ENCODE measurements at regions not wholly inside any gene's neighbourhood (a gene's known extent, or its start where the extent isn't known, plus 50 kb on each side); places are given as distances from the start of the nearest gene placed in this dataset.
"Not testable (repeated sequence)": the region's sequence is repeated elsewhere in the genome, so short reads cannot be mapped to it uniquely, and the experiment has no call there.

DNA sequence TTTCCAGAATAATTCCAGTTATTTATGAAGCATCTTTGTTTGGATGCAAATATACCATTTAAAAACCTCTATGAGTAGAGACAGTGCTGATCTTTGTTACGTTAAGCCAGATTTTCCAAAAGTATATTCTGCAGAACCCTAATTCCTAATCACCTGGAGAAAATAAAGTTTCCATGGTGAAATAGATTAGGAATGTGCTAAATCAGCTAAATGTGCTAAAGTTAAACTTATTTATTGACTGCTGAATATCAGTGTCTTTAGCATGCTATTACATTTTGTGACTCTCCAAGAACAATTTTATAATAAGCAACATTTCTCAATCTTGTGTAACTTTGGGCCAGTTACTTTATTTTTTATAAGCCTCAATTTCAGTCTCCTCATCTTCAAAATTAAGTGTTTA lies 196.3 kb upstream of the NFIA start:
- no peak for DNase-seq

DNA sequence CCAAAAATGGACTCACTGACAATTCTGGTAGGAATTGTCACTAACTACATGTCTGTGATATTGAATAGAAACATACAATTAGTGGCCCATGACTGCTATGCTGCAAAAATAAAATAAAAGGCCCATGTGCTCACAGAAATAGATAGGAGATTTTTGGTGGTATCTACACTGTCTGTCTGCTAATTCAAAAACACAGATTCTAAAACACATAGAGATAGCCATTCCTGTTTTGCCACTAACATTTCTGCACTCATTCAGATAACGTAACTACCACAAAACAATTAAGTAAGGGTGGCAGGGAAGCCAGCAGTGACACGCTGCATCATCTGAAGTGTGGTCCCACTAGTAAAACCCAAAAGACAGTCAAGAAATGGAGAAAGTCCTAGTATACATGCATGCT lies 202.2 kb upstream of the NFIA start:
- no peak for DNase-seq

DNA sequence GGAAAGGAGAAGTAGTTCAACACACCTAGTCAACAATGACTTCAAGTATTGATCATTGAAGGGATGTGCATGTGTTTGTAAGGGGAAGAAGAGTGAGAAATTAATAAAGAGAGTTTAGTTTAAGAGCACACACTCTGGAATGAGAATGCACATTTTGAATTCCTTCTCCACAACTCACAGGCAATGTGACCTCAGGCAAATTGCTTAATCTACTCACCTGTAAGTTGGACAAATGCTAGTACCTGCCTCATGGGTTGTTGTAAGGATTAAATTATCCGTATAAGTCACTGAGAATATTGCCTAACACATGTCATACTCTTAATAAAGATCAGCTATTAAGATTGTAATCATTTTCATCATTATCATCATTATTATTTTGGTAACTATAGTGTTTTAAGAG lies 204.0 kb upstream of the NFIA start:
- DNase-seq = no peak

DNA sequence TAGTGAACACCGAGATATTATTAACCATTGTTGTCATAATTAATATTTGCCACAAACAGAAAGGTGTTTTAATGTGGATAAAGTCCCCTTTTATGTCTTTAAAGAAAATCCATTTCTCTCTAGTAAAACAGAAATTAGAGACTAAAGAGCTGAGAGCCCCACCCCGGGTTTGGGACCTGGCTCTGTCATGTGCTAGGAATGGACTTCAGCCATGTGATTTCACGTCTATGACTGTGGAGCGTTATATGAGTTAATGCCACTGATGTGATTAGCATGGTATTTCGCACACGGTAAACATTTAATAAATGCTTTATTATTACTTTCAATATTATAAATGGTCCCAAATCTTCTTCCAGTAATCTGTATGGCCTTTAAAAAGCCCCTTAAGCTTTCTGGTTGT lies 205.0 kb upstream of the NFIA start:
- DNase-seq = no peak

DNA sequence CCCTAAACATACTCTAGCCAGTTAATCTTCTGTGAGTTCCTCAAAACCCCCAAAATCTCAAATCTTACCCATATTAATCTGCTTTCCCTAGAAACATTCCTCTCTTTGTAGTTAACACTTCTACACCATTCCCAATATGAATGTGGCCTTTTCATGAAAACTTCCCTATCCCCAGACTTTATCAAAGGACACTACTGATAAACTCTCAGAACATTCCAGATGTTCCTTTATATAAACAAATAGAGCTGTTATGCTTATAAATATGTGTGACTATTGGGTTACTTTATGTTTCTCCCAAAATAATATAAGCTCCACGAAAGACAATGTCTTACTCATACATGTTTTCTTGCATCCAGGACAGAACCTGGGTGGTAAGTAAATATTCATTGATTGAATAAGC lies 205.4 kb upstream of the NFIA start:
- DNase-seq = no peak

DNA sequence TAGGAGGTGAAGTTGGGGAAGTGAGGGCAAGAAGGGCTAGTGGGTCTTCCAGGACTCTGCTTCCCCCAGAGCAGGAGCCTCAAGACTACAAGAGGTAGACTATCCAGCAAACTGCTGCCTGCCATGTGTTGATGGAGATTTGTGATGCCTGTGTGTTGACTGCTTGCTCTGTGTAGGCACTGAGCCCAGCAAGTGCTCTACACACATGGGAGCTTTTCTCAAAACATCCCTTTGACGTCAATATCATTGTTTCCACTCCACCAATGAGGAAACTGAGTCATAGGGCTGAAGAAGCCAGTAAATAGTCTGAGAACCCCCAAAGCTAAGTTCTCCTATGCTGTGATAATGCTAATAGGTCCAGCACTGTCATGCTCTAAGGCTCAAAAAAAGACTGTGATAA lies 207.2 kb upstream of the NFIA start:
- DNase-seq = no peak

DNA sequence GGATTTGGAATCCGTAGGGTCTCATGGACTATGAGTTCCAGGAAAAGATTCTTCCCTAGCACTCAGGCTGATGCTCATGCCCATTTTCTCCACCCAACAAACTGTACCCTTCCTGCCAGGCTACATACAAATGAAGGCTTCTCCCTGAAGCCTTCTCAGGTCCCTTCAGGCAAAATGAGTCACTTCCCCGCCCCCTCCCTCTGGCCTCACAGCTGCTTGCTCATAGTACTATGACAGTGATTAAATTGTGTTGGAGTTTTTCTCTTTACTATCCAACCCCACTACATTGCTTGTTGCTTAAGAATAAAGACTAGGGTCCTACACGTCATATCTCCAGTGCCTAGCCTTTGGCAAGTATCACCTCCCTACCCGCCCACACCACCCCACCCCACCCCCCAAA lies 207.6 kb upstream of the NFIA start:
- no peak for DNase-seq

DNA sequence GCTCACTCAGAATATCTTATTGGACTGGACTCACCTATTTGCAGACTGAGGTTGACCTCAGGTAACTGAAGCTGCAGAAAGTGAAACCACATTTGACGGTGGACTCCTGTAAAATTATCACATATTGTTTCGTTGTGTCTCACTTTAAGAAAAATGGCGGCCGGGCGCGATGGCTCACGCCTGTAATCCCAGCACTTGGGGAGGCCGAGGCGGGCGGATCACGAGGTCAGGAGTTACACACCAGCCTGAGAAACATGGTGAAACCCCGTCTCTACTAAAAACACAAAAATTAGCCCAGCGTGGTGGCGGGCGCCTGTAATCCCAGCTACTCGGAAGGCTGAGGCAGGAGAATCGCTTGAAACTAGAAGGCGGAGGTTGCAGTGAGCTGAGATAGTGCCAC lies 209.0 kb upstream of the NFIA start:
- not testable (repeated sequence) for DNase-seq

DNA sequence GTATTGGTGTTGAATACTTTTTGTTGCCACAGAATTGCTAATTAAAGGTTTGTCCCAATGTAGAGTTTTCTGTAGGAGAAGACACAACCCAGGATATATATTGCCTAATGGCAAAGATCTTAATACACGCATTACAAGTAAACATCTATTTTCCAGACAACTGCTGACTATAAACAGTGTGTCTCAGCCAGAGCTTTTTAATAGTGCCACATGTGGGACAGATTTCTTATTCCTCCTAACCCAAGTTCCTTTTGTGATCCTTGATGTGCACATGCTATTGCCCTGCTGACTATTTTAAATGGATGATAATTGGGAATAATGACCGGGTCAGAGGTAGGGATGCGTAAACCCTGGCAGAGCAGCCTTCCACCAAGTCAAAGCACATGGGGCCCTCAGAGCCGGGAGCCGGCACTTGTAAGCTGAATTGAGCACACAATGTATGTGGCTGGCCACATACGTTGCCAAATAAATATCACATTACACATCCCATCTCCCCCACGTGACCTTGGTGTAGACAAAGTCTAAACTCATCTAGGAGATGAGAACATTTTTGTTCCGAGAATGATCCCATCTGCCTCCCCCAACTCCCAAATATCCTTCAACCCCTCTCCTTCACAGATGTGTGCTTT lies 209.8 kb upstream of the NFIA start:
- DNase-seq = no peak

DNA sequence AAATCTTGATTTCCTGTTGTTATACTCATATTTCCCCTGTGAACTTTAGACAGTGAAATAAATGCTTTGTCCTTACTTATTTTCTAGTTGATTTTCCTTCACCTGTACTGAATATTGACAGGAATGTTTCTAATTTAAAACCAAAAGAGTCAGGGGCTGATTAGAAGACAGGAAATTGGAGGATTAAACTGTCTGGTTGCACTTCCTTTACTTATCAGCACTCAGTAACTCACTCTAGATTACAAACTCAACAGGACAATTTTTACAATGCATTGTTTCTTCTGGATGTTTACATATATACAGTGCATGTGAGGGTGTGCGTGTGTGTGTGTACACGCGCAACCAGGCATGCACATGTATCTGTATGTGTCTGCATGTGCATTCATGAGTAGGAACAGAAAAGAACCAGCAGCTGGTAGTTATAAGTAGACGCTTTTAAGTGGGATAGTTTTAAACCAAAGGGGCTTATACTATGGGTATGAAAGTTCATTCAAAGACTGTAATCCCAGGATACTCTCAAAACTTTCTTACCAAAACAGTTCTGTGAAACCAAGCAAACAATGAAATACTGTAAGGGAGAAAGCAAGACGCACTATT lies 212.0 kb upstream of the NFIA start:
- DNase-seq = no peak

DNA sequence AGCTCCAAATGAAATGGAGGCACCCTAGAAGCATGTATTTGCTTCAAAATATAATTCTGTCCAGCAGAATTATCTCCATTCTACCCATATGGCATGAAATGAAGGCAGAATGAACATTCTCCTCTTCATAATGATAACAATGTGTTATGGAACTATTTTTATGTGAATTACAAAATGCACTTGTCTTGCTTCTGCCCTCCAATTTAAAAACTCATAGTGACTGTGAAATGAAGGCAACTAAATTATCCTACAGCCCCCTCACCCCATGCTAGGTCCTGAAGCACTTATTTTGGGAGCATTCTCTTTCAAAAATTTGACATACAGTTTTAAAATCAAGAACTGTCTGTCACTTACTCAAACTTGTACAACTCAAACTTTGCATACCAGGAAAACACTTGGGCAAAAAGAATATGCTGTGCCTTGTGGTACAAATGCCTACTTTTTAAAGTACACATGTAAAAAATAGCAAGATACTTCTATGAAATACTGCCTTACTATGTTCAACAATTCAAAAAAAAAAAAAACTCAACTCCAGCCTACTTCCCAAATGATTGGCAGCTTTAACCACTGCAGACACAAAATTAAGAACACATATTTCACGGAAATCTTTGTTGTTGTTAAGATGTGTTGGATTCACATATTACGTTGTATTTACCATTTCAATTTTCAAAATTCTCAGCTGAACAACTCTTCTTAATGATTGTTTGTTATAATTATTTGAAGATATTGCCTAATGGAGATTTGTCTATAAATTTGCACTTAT lies 213.3 kb upstream of the NFIA start:
- no peak for DNase-seq

DNA sequence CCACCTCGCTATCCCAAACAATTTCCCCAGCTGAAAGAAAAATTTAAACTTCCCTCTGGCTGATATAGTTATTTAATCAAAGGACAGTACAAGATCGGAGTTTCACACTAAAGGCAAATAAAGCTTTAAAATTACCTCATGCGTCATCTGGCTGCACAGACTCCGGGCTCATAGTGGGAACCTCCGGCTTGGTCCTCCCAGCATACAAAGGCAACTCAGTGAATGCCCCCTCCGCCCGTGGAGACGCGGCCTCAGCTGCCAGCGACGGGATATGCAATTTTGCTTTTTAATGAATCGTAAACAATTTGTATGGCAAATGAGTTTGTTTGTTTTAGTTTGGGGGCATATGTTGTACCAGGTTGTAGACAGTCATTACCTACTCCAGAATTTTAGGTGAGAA lies 214.6 kb upstream of the NFIA start:
- no peak for DNase-seq

DNA sequence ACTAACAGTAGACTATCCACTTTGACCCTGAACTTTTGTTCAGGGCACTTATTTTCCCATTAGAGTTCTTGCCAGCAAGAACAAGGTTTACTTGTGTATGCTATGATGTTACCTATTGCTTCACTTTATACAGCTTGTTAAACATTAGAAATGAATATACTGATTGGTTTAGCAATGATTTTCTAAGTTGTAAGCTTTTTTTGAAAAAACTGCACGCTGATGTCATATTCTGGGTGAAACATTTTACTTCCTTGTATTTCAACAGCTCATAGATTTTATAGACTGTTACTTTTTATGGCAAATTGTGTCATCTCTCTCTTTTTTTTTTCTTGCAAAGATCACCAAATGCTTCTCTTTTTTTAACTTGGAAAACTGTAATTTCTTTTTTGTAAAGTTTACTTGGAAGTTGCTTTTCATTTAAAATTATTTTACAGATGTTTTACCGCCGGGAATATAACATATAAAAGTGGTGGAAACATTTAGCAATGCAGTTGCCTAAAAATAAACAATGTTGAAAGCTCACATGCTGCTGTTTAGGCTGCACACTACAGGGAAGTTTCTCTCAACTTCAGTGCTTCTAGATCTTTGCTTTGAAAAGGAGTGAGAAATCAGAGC lies 215.3 kb upstream of the NFIA start:
- no peak for DNase-seq

DNA sequence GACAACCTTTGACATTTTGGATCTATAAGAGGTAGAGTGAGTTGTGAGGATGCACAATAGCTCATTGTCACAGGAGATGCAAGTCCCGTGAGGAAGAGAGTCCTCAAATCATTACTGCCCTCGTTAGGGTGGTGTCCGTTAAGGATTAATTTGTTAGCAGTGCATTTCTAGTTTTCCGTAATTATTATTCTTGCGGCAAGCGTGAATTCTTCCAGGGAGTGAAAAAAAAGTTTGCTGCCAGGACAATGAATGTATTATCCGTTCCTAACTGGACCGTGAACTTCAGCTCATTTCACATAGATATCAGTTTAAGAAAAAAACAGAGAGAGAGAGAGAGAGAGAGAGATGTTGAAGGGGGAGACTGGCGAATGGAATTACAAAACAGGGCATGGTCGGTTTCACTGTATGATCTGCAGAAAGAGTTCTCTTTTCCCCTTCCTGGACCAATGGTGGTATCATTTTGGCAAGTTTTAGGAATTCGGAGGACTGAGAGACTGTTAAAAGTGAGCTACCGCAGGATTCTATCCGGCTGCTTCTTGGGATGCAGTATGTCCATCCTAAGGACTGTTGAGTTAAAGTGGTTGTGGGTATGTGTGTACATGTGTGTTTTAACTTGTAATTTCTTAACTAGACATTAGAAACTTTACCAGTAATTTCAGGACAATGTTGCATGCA lies 216.0 kb upstream of the NFIA start:
- DNase-seq = no peak

DNA sequence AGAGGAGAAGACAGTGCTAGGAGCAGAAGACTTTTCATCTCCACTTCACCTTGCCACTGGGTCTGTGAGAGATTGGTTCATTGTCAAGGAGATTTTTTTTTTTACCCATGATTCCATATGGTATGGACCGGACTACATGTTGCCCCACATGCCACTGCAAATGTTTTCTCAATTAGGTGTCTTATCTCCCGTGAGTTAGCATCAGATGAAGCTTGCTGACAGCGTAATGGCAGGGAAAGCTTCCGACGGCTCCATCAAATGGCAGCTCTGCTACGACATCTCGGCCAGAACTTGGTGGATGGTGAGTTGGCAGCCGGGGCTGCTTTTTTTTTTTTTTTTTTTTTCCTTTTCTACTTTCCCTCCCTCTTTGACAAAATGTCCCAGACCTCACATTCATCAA lies 217.2 kb upstream of the NFIA start:
- no peak for DNase-seq

DNA sequence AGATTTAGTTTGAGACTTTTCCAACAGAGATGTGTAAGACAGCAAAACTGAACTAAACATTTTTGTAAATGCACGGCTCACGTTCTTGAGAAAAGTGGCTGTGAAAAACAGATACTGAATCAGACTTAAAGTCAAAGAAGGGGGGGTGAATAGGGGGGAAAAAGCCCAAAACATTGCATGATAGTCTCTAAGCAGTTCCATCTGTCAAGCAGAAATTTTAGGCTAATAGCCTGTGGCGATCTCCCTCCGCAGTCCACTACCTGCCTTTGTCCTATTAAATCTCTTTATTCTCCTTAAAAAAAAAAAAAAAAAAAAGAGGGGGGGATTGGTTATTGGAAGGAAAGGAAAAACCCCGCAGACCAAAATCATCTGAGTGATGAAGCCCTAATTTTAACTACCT lies 217.6 kb upstream of the NFIA start:
- DNase-seq = no peak

DNA sequence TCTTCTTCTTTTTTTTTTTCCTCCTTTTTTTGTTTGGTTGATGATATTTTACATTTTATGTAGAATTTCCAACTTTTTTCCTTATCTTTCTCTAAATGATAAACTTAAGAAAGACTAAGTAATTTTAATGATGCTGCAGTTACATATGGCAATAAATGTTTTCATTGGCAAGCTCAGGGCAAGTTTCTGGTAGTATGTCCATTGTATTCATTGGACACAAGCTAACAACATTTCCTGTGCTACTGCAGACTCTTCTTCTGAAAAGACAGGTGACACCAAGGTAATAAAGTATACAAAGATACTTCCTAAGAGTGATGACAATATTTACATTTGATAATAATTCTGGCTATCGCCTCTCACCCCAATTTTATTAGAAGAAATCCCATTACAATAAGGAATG lies 219.2 kb upstream of the NFIA start:
- no peak for DNase-seq

DNA sequence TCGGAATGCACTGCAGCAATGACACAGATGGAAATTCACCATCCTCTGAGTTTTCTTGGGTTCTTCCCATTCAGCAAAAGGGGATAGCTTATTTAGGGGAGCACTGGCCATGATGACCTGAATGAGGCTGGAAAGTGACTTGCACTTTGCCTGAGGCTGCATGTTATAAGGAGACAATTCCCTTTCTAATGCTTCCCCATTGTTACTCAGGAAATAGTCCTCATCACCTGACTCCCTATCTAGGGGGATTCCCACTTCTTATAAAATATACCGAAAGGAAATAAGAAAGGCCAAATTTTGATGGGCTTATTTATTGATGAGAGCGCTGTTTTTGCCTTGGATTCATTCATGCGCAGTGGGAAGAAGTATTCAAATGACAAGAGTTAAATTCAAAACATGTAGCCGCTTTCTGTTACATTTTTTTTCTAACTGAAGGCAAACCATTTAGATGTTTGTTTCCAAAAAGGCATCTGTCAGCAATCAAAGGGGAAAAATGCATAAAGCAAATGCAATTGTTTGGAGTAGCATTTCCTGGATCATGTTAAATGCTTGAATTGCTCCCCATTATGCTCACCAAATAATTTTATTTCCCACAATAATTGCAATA lies 220.3 kb upstream of the NFIA start:
- no peak for DNase-seq

DNA sequence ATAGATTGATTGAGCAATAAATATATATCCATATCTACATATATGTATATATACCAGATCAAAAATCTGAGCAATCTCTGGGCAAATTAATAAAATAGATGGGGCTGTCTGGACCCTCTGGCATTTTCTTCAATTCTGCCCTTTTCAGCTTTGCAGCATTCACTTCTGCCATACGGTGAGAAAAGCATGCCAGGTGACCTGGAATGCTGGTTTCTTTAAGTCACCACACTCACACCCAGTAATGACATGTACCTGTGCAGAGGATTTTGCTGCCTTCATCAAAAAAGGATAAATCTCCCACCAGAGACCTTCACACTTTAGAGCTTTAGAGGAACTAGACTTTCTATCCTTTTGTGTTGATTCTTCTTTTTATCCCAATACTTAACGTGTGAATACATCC lies 223.2 kb upstream of the NFIA start:
- DNase-seq = no peak

DNA sequence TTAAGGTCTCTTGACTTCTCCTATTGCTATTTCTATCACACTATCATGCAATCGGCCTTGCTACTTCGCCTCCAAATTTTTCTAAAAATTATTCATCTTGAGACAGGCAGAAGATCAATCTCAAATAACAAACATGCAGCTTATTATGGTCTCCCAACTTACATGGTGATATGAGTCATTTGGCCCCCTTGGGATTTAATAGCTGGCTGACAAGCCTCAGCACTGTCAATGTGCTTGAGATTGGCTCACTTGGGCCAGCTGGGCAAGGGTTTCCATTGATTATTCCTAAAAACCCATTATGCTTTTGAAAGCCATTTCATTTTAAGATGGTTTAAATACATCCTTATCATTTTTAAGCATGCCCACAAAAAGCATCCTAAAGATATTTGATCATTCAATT lies 224.5 kb upstream of the NFIA start:
- DNase-seq = no peak

DNA sequence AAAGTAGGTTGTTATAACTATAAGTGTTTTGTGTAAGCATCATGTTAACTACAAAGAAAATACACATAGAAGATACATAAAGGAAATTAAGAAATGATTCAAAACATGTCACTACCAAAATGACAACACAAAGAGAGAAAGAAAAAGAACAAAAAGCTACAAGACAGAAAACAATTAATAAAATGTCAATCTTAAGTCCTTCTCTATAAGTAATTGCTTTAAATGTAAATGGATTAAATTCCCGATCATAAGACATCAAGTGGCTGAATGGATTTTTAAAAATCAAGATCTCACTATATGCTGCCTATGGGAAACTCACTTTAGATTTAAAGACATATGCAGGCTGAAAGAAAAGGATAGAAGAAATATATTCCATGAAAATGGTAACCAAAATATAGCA lies 232.3 kb upstream of the NFIA start:
- no peak for DNase-seq

DNA sequence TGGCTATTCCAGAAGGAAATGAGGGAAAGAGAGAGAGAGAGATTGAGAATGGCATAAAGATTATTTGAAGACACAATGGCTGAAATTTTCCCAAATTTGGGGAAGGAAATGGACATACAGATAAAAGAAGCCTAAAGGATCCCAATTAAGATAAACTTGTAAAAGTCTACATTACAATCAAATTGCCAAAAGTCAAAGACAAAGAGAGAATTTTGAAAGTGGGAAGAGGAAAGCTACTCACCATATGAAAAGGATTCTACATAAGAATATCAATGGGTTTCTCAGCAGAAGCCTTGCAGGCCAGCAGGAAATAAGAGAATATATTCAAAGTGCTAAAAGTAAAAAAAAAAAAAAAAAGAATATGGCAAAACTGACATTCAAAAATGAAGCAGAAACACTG lies 233.0 kb upstream of the NFIA start:
- DNase-seq = no peak

DNA sequence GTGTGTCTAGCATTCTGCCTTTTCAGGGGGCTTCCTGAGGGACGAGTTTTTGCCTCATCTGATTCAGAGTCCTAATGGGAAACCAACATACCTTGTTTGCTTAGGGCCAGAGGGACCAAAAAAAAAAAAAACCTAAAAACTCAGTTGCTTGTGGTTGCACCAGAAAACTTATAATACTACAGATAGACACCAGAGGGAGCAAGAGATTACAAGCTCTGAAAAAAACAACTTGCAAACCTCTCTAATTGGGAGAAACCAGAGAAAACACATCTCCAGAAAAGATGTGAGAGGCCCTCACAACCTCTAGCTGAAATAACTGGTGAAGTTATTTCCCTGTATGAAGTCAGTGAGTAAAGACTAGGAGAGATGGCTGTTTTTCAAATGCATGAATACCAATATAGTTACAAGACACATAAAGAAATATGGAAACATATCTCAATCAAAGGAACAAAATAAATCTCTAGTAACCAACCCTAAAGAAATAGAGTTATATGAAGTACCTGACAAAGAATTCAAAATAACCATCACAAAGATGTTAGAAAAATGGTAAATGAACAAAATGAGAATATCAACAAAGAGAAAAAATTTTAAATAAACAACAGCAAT lies 233.7 kb upstream of the NFIA start:
- DNase-seq = no peak
